ENCODE measurements at regions not wholly inside any gene's neighbourhood (a gene's known extent, or its start where the extent isn't known, plus 50 kb on each side); places are given as distances from the start of the nearest gene placed in this dataset.

- Histone ChIP-seq H3K27ac (ENCODE audit: low read length) (no peak overlapping the region), H3K4me2 (ENCODE audit: low read depth, low read length) (no peak overlapping the region), H2AFZ (ENCODE audit: low read length) (no peak overlapping the region)
Measured at GRCh38 chr4:106541253-106541652, 172.7 kb upstream of the GIMD1 start.

DNA sequence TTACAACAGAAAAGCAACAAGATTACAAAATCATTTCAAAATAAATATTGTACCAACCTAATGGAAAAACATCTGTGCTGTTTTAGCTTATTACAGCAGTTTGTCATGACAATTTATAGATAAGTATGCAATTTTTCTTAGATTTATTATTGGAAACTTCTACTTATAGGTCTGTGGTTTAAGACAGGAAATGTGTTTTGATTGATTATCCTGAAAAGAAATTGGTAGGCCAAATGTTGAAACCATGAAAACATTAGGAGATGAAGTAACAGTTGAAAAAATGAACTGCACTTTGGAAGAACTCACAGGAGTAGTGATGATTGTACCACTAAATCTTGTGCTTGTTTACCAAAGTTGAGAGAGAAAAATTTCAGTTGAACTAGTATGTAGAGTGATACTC lies 162.2 kb upstream of the GIMD1 start:
- Histone ChIP-seq H2AFZ (ENCODE audit: low read length) (no peak overlapping the region), H3K9me3 (replicated peaks; ENCODE audit: insufficient read depth, low read length) (no peaks in the 10 kb centered on the region), H4K20me1 (ENCODE audit: insufficient read depth, low read length) (no peaks in the 10 kb centered on the region), H3K4me2 (ENCODE audit: low read depth, low read length) (no peak overlapping the region), H3K9ac (ENCODE audit: low read length) (no peak overlapping the region), H3K27ac (ENCODE audit: low read length) (no peak overlapping the region), H3K79me2 (ENCODE audit: low read length) (no peaks in the 10 kb centered on the region), H3K9me2 (replicated peaks; ENCODE audit: insufficient read depth, low read length) (no peaks in the 10 kb centered on the region), H3K27me3 (replicated peaks; ENCODE audit: insufficient read depth, low read length) (no peaks in the 10 kb centered on the region), H3K4me1 (ENCODE audit: low read length) (no peaks in the 10 kb centered on the region), H3F3A (ENCODE audit: insufficient read depth, low read length) (no peaks in the 10 kb centered on the region), H3K36me3 (replicated peaks; ENCODE audit: insufficient read depth, low read length) (no peaks in the 10 kb centered on the region), H3K4me3 (ENCODE audit: low read length) (no peak overlapping the region)
- TF ChIP-seq EZH2 (optimal IDR thresholded peaks at IDR 0.05; ENCODE audit: low read depth, low read length) = no peak
- TF ChIP-seq EZH2phosphoT487 (IDR thresholded peaks at IDR 0.05; ENCODE audit: low read length) = no peak
- TF ChIP-seq, protein P1, sequence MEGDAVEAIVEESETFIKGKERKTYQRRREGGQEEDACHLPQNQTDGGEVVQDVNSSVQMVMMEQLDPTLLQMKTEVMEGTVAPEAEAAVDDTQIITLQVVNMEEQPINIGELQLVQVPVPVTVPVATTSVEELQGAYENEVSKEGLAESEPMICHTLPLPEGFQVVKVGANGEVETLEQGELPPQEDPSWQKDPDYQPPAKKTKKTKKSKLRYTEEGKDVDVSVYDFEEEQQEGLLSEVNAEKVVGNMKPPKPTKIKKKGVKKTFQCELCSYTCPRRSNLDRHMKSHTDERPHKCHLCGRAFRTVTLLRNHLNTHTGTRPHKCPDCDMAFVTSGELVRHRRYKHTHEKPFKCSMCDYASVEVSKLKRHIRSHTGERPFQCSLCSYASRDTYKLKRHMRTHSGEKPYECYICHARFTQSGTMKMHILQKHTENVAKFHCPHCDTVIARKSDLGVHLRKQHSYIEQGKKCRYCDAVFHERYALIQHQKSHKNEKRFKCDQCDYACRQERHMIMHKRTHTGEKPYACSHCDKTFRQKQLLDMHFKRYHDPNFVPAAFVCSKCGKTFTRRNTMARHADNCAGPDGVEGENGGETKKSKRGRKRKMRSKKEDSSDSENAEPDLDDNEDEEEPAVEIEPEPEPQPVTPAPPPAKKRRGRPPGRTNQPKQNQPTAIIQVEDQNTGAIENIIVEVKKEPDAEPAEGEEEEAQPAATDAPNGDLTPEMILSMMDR (IDR thresholded peaks at IDR 0.05; ENCODE audit: low read length) = no peak
- no peak for DNase-seq

More at GRCh38 chr4:106541253-106541652, 172.7 kb upstream of the GIMD1 start:
- Histone ChIP-seq H3K36me3 (replicated peaks; ENCODE audit: insufficient read depth, low read length) (no peaks in the 10 kb centered on the region), H3F3A (ENCODE audit: insufficient read depth, low read length) (no peaks in the 10 kb centered on the region), H3K9me3 (replicated peaks; ENCODE audit: insufficient read depth, low read length) (no peaks in the 10 kb centered on the region), H3K27me3 (replicated peaks; ENCODE audit: insufficient read depth, low read length) (no peaks in the 10 kb centered on the region), H3K79me2 (ENCODE audit: low read length) (no peaks in the 10 kb centered on the region), H3K4me3 (ENCODE audit: low read length) (no peak overlapping the region), H3K9me2 (replicated peaks; ENCODE audit: insufficient read depth, low read length) (no peaks in the 10 kb centered on the region), H4K20me1 (ENCODE audit: insufficient read depth, low read length) (no peaks in the 10 kb centered on the region), H3K9ac (ENCODE audit: low read length) (no peak overlapping the region), H3K4me1 (ENCODE audit: low read length) (no peaks in the 10 kb centered on the region)
- TF ChIP-seq, protein P1 (IDR thresholded peaks at IDR 0.05; ENCODE audit: low read length) = no peak
- no peak for TF ChIP-seq EZH2phosphoT487 (IDR thresholded peaks at IDR 0.05; ENCODE audit: low read length)
- TF ChIP-seq EZH2 (optimal IDR thresholded peaks at IDR 0.05; ENCODE audit: low read depth, low read length) = no peak
- DNase-seq = no peak

DNA sequence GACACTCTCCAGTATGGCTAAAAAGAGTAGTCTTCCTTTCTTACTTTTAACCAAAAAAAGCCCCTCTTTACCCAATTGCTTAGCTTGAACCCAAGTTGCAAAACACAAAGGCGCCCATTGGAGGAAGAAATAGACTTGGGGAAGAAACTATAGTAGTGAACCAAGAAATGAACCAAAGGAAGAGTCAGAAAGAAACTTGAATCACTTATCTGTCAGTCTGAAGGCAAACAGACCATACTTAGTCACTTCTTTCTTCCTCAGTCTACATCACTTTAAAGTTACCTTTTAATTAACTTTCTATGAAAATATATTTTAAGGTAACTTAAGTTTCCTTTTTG lies 161.4 kb upstream of the GIMD1 start:
- Histone ChIP-seq H3K9me3 (replicated peaks; ENCODE audit: insufficient read depth, low read length) (no peaks in the 10 kb centered on the region), H3K4me1 (ENCODE audit: low read length) (no peaks in the 10 kb centered on the region), H3K27me3 (replicated peaks; ENCODE audit: insufficient read depth, low read length) (no peaks in the 10 kb centered on the region), H3K36me3 (replicated peaks; ENCODE audit: insufficient read depth, low read length) (no peaks in the 10 kb centered on the region), H4K20me1 (ENCODE audit: insufficient read depth, low read length) (no peaks in the 10 kb centered on the region), H3K27ac (ENCODE audit: low read length) (no peak overlapping the region), H3K4me2 (ENCODE audit: low read depth, low read length) (no peak overlapping the region), H3K4me3 (ENCODE audit: low read length) (no peak overlapping the region), H3K9me2 (replicated peaks; ENCODE audit: insufficient read depth, low read length) (no peaks in the 10 kb centered on the region), H2AFZ (ENCODE audit: low read length) (no peak overlapping the region), H3K79me2 (ENCODE audit: low read length) (no peaks in the 10 kb centered on the region), H3K9ac (ENCODE audit: low read length) (no peak overlapping the region), H3F3A (ENCODE audit: insufficient read depth, low read length) (no peaks in the 10 kb centered on the region)
- no peak for DNase-seq
- TF ChIP-seq EZH2 (optimal IDR thresholded peaks at IDR 0.05; ENCODE audit: low read depth, low read length) (no peak), EZH2phosphoT487 (IDR thresholded peaks at IDR 0.05; ENCODE audit: low read length) (no peak)
- TF ChIP-seq, protein P1 (IDR thresholded peaks at IDR 0.05; ENCODE audit: low read length) = no peak

Measured in MM.1S (cell line).